Ascending aorta (tissue), 2 donors: ENCODE measurements at regions not wholly inside any gene's neighbourhood (a gene's known extent, or its start where the extent isn't known, plus 50 kb on each side); places are given as distances from the start of the nearest gene placed in this dataset.

ENCODE experiments used
- DNase-seq, 2 donors: peaks; one replicate each; pipeline ENCODE4 v3.0.0-alpha.2; 2019; ENCODE audit warnings: low spot score in 2 of 2
- H3K27ac ChIP-seq, 2 donors: fragments of 200-600 bp; sonication (generic); one replicate each; pipeline ENCODE4 v1.5.1; 2016 to 2017; ENCODE audit warnings: mild to moderate bottlenecking in 1 of 2
- H3K27me3 ChIP-seq: fragments of 200-600 bp; sonication (generic); one replicate; pipeline ENCODE4 v1.5.1; 2017
- H3K36me3 ChIP-seq, 2 donors: fragments of 200-600 bp; sonication (generic); one replicate each; pipeline ENCODE4 v1.5.1; 2016
- H3K4me1 ChIP-seq, 2 donors: fragments of 200-600 bp; sonication (generic); one replicate each; pipeline ENCODE4 v1.5.1; 2016 to 2017; ENCODE audit warnings: mild to moderate bottlenecking in 1 of 2
- H3K4me3 ChIP-seq, 2 donors: fragments of 200-600 bp; sonication (generic); one replicate each; pipeline ENCODE4 v1.5.1; 2016 to 2017; ENCODE audit warnings: mild to moderate bottlenecking in 1 of 2
- H3K9me3 ChIP-seq, 2 donors: fragments of 200-600 bp; sonication (generic); one replicate each; pipeline ENCODE4 v1.5.1; 2016
- CTCF ChIP-seq, 3 experiments: fragments of 200-600 bp in 2 of 3; fragments of 450-650 bp in 1 of 3; sonication (generic) in 2 of 3; IDR thresholded peaks; one replicate each; pipeline ENCODE4 v1.5.1; 2016 to 2019; ENCODE audit warnings: antibody characterized with exemption in 3 of 3, mild to moderate bottlenecking in 1 of 3, moderate library complexity in 1 of 3
- intact Hi-C: fragments of 100-400 bp; cut with DNase I; formaldehyde crosslinking; loops from one replicate; pipeline ENCODE4 v1.15.1; 2023

GRCh38 chr2:224185023-224185601 lies 146.0 kb upstream of the SERPINE2 start:
- no peak for DNase-seq
- Histone ChIP-seq H3K4me3 (no peak overlapping the region), H3K36me3 (no peaks in the 10 kb centered on the region), H3K9me3 (no peaks in the 10 kb centered on the region), H3K27ac (no peak overlapping the region), H3K4me1 (no peaks in the 10 kb centered on the region), H3K27me3 (no peaks in the 10 kb centered on the region)
- intact Hi-C loops = no loop called here
- TF ChIP-seq CTCF (IDR thresholded peaks at IDR 0.05) = no peak

- intact Hi-C loops = no loop called here
- Histone ChIP-seq H3K27me3 (no peaks in the 10 kb centered on the region), H3K9me3 (no peaks in the 10 kb centered on the region), H3K27ac (no peak overlapping the region), H3K36me3 (no peaks in the 10 kb centered on the region), H3K4me3 (no peak overlapping the region), H3K4me1 (no peaks in the 10 kb centered on the region)
- no peak for TF ChIP-seq CTCF (IDR thresholded peaks at IDR 0.05)
- DNase-seq = no peak
Observed at GRCh38 chr2:224183086-224183485, 144.0 kb upstream of the SERPINE2 start.

GRCh38 chr2:224182498-224182897 lies 143.4 kb upstream of the SERPINE2 start:
- no peak for TF ChIP-seq CTCF (IDR thresholded peaks at IDR 0.05)
- Histone ChIP-seq H3K36me3 (no peaks in the 10 kb centered on the region), H3K4me3 (no peak overlapping the region), H3K9me3 (no peaks in the 10 kb centered on the region), H3K27ac (no peak overlapping the region), H3K4me1 (no peaks in the 10 kb centered on the region), H3K27me3 (no peaks in the 10 kb centered on the region)
- no peak for DNase-seq
- intact Hi-C loops = no loop called here

- Histone ChIP-seq H3K4me3 (no peak overlapping the region), H3K9me3 (no peaks in the 10 kb centered on the region), H3K27ac (no peak overlapping the region), H3K36me3 (no peaks in the 10 kb centered on the region), H3K4me1 (no peaks in the 10 kb centered on the region), H3K27me3 (no peaks in the 10 kb centered on the region)
- no peak for TF ChIP-seq CTCF (IDR thresholded peaks at IDR 0.05)
- intact Hi-C loops = no loop called here
- no peak for DNase-seq
Observed at GRCh38 chr2:224181534-224182155, 142.6 kb upstream of the SERPINE2 start.

- intact Hi-C loops = no loop called here
- Histone ChIP-seq H3K4me3 (no peak overlapping the region), H3K27me3 (no peaks in the 10 kb centered on the region), H3K4me1 (no peaks in the 10 kb centered on the region), H3K27ac (no peak overlapping the region), H3K36me3 (no peaks in the 10 kb centered on the region), H3K9me3 (no peaks in the 10 kb centered on the region)
- no peak for TF ChIP-seq CTCF (IDR thresholded peaks at IDR 0.05)
- no peak for DNase-seq
Observed at GRCh38 chr2:224180810-224181209, 141.7 kb upstream of the SERPINE2 start.
